Neural progenitor cell (in vitro differentiated cells): ENCODE measurements at regions not wholly inside any gene's neighbourhood (a gene's known extent, or its start where the extent isn't known, plus 50 kb on each side); places are given as distances from the start of the nearest gene placed in this dataset.
"Not testable (repeated sequence)": the region's sequence is repeated elsewhere in the genome, so short reads cannot be mapped to it uniquely, and the experiment has no call there.

ENCODE experiments used
- DNase-seq: peaks from one replicate; pipeline ENCODE4 v3.0.0-alpha.2; 2016; ENCODE audit warnings: low spot score
- H2AFZ ChIP-seq: fragments of 200-600 bp; sonication (generic); replicated peaks from 2 replicates; pipeline ENCODE4 v1.6.1; 2016; ENCODE audit warnings: antibody characterized with exemption
- H3F3A ChIP-seq: fragments of 200-600 bp; sonication (generic); 2 replicates; pipeline ENCODE4 v1.6.1; 2016; ENCODE audit warnings: antibody characterized with exemption, low read depth
- H3K27ac ChIP-seq: fragments of 200-600 bp; sonication (generic); 2 replicates; pipeline ENCODE4 v1.5.1; 2016; ENCODE audit warnings: mild to moderate bottlenecking
- H3K27me3 ChIP-seq: fragments of 200-600 bp; sonication (generic); 2 replicates; pipeline ENCODE4 v1.6.1; 2016; ENCODE audit warnings: mild to moderate bottlenecking, moderate library complexity
- H3K36me3 ChIP-seq: fragments of 200-600 bp; sonication (generic); 2 replicates; pipeline ENCODE4 v1.5.1; 2016
- H3K4me1 ChIP-seq: fragments of 200-600 bp; sonication (generic); 2 replicates; pipeline ENCODE4 v1.6.1; 2016; ENCODE audit warnings: mixed run types
- H3K4me2 ChIP-seq: fragments of 200-600 bp; sonication (generic); 2 replicates; pipeline ENCODE4 v1.6.1; 2016
- H3K4me3 ChIP-seq: fragments of 200-600 bp; sonication (generic); 2 replicates; pipeline ENCODE4 v1.5.1; 2016
- H3K79me2 ChIP-seq: fragments of 200-600 bp; sonication (generic); 2 replicates; pipeline ENCODE4 v1.6.1; 2016; ENCODE audit warnings: low read depth
- H3K9ac ChIP-seq: fragments of 200-600 bp; sonication (generic); 2 replicates; pipeline ENCODE4 v1.6.1; 2016
- H3K9me3 ChIP-seq: fragments of 200-600 bp; sonication (generic); 2 replicates; pipeline ENCODE4 v1.5.1; 2016; ENCODE audit warnings: low read depth
- H4K20me1 ChIP-seq: fragments of 200-600 bp; sonication (generic); 2 replicates; pipeline ENCODE4 v1.6.1; 2016; ENCODE audit warnings: low read depth
- H3K27ac Mint-ChIP-seq: 3 replicates; pipeline ENCODE4 v1.8.0; 2021; ENCODE audit warnings: mixed read lengths
- H3K27me3 Mint-ChIP-seq: 2 replicates; pipeline ENCODE4 v1.8.0; 2022; ENCODE audit warnings: low read depth, mild to moderate bottlenecking, inconsistent platforms, moderate library complexity, mixed read lengths; ENCODE audit not compliant: insufficient read depth
- H3K36me3 Mint-ChIP-seq: 3 replicates; pipeline ENCODE4 v1.8.0; 2021; ENCODE audit warnings: mixed read lengths
- H3K4me1 Mint-ChIP-seq: 3 replicates; pipeline ENCODE4 v1.8.0; 2021; ENCODE audit warnings: mixed read lengths
- H3K4me3 Mint-ChIP-seq: 3 replicates; pipeline ENCODE4 v1.8.0; 2021; ENCODE audit warnings: mild to moderate bottlenecking, moderate library complexity, mixed read lengths
- H3K9me3 Mint-ChIP-seq: 3 replicates; pipeline ENCODE4 v1.8.0; 2020; ENCODE audit warnings: mixed read lengths
- CTCF ChIP-seq: fragments of 200-600 bp; sonication (generic); IDR thresholded peaks from 2 replicates; pipeline ENCODE4 v1.5.1; 2017; ENCODE audit warnings: antibody characterized with exemption, mild to moderate bottlenecking
- EZH2 ChIP-seq: fragments of 200-600 bp; sonication (generic); IDR thresholded peaks from 2 replicates; pipeline ENCODE4 v1.6.1; 2017; ENCODE audit warnings: antibody characterized with exemption, mild to moderate bottlenecking, moderate library complexity
- EZH2phosphoT487 ChIP-seq: fragments of 200-600 bp; sonication (generic); IDR thresholded peaks from 2 replicates; pipeline ENCODE4 v1.6.1; 2017; ENCODE audit warnings: antibody characterized with exemption

GRCh38 chr10:133011882-133012281, 69.5 kb upstream of the CFAP46 start:
- H3K27ac ChIP-seq = no peak overlapping the region
- H3K4me3 Mint-ChIP-seq = no peak overlapping the region
- H3K9me3 ChIP-seq = no peaks in the 10 kb centered on the region
- no peaks in the 10 kb centered on the region for H3K36me3 ChIP-seq
- H3K79me2 ChIP-seq = no peaks in the 10 kb centered on the region
- H3K4me1 ChIP-seq = no peaks in the 10 kb centered on the region
- no peak overlapping the region for H3K4me2 ChIP-seq
- no peaks in the 10 kb centered on the region for H3K36me3 Mint-ChIP-seq
- no peaks in the 10 kb centered on the region for H3K27me3 ChIP-seq
- H4K20me1 ChIP-seq = no peaks in the 10 kb centered on the region
- H3K4me1 Mint-ChIP-seq = peaks cover 10% of the 10 kb centered on the region
- H3K9ac ChIP-seq = no peak overlapping the region
- peaks cover 10% of the 10 kb centered on the region for H3F3A ChIP-seq
- H2AFZ ChIP-seq = no peak overlapping the region
- no peak overlapping the region for H3K27ac Mint-ChIP-seq
- H3K27me3 Mint-ChIP-seq = no peaks in the 10 kb centered on the region
- H3K9me3 Mint-ChIP-seq = no peaks in the 10 kb centered on the region
- no peak overlapping the region for H3K4me3 ChIP-seq
- DNase-seq = no peak
- no peak for TF ChIP-seq EZH2phosphoT487

- H3K4me3 Mint-ChIP-seq, H3K36me3 Mint-ChIP-seq, H3F3A ChIP-seq, H3K27ac Mint-ChIP-seq, H3K9me3 Mint-ChIP-seq, H3K4me2 ChIP-seq, H3K4me1 ChIP-seq, H3K36me3 ChIP-seq, H4K20me1 ChIP-seq, H3K4me3 ChIP-seq, H3K79me2 ChIP-seq, H3K9me3 ChIP-seq, H3K27ac ChIP-seq, H3K27me3 Mint-ChIP-seq, H3K4me1 Mint-ChIP-seq, H3K27me3 ChIP-seq, DNase-seq, H3K9ac ChIP-seq, H2AFZ ChIP-seq: not testable (repeated sequence)
These were observed 69.0 kb upstream of the CFAP46 start for GRCh38 chr10:133011393-133011792.

GRCh38 chr10:133010843-133011179, 68.4 kb upstream of the CFAP46 start:
- not testable (repeated sequence) for H2AFZ ChIP-seq, H3K27ac Mint-ChIP-seq, H3K79me2 ChIP-seq, H3K27me3 Mint-ChIP-seq, H3K9me3 ChIP-seq, H3K4me1 Mint-ChIP-seq, H3F3A ChIP-seq, H3K4me1 ChIP-seq, H3K4me2 ChIP-seq, H3K9me3 Mint-ChIP-seq, H3K4me3 Mint-ChIP-seq, H3K36me3 Mint-ChIP-seq, H4K20me1 ChIP-seq, H3K36me3 ChIP-seq, H3K27ac ChIP-seq, H3K27me3 ChIP-seq, H3K4me3 ChIP-seq, DNase-seq, H3K9ac ChIP-seq

- no peak overlapping the region for H2AFZ ChIP-seq
- no peaks in the 10 kb centered on the region for H3K27me3 Mint-ChIP-seq
These were observed 67.9 kb upstream of the CFAP46 start for GRCh38 chr10:133010095-133010842.

More at GRCh38 chr10:133010095-133010842, 67.9 kb upstream of the CFAP46 start:
- Mint-ChIP-seq H3K9me3 (no peaks in the 10 kb centered on the region), H3K4me1 (peaks cover 10% of the 10 kb centered on the region), H3K27ac (peak overlapping the region; percentile 57), H3K4me3 (no peak overlapping the region), H3K36me3 (no peaks in the 10 kb centered on the region)
- peaks cover 10% of the 10 kb centered on the region for H3F3A ChIP-seq
- H3K4me1 ChIP-seq = no peaks in the 10 kb centered on the region
- H3K79me2 ChIP-seq = no peaks in the 10 kb centered on the region
- H3K27ac ChIP-seq = no peak overlapping the region
- no peaks in the 10 kb centered on the region for H3K36me3 ChIP-seq
- no peak overlapping the region for H3K9ac ChIP-seq
- DNase-seq = no peak
- H3K9me3 ChIP-seq = no peaks in the 10 kb centered on the region
- H3K4me3 ChIP-seq = no peak overlapping the region
- TF ChIP-seq CTCF = no peak
- no peak for TF ChIP-seq EZH2phosphoT487
- no peak for TF ChIP-seq EZH2
- no peaks in the 10 kb centered on the region for H4K20me1 ChIP-seq
- H3K27me3 ChIP-seq = no peaks in the 10 kb centered on the region
- no peak overlapping the region for H3K4me2 ChIP-seq
